Neutrophil (primary cell): ENCODE measurements at regions not wholly inside any gene's neighbourhood (a gene's known extent, or its start where the extent isn't known, plus 50 kb on each side); places are given as distances from the start of the nearest gene placed in this dataset.
"Not testable (repeated sequence)": the region's sequence is repeated elsewhere in the genome, so short reads cannot be mapped to it uniquely, and the experiment has no call there.

ENCODE experiments used
- H3K27ac ChIP-seq: fragments of 200-600 bp; sonication (generic); 2 replicates; pipeline ENCODE4 v1.5.1; 2016; ENCODE audit warnings: mild to moderate bottlenecking, moderate library complexity
- H3K27me3 ChIP-seq: fragments of 200-600 bp; sonication (generic); 2 replicates; pipeline ENCODE4 v1.6.0; 2016; ENCODE audit warnings: mild to moderate bottlenecking
- H3K36me3 ChIP-seq: fragments of 200-600 bp; sonication (generic); 2 replicates; pipeline ENCODE4 v1.5.1; 2017
- H3K4me1 ChIP-seq, 2 experiments: fragments of 200-600 bp in 1 of 2; sonication (generic) in 1 of 2; 1 replicate in 1 of 2; 2 replicates in 1 of 2; pipeline versions ENCODE4 v1.5.1 to v1.6.1; 2013 to 2016; ENCODE audit warnings: low read depth in 1 of 2, low read length in 1 of 2, mild to moderate bottlenecking in 1 of 2, moderate library complexity in 1 of 2; ENCODE audit not compliant: control insufficient read depth in 1 of 2, insufficient read depth in 1 of 2
- H3K4me3 ChIP-seq, 2 experiments: fragments of 200-600 bp in 1 of 2; sonication (generic) in 1 of 2; 1 replicate in 1 of 2; 2 replicates in 1 of 2; pipeline ENCODE4 v1.5.1; 2013 to 2016; ENCODE audit warnings: low read depth in 1 of 2, low read length in 1 of 2, mild to moderate bottlenecking in 1 of 2, moderate library complexity in 1 of 2
- H3K9me3 ChIP-seq: fragments of 200-600 bp; sonication (generic); 2 replicates; pipeline ENCODE4 v1.5.1; 2016
- TF ChIP-seq, protein P1 (sequence below): fragments of 200-600 bp; sonication (generic); IDR thresholded peaks from 2 replicates; pipeline ENCODE4 v1.5.1; 2016; ENCODE audit warnings: antibody characterized with exemption

DNA sequence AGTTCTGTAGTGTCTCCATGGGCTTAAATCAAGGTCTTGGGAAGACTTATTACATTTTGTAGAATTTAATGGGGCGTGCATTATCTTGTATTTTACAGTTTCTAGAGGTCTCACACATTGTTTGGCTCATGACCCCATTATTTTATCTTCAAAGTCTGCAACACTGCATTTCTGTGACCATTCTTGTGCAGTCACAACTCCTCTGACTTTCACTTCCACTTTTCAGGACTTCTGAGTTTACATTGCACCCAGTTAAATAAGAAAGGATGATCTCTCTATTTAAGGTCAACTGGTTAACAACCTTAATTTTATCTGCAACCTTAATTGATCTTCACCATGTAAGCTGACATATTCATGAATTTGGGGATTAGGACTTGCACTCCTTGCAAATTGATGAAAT, 1186.6 kb downstream of the MRPL39 start:
- Histone ChIP-seq H3K27ac (no peak overlapping the region), H3K9me3 (no peaks in the 10 kb centered on the region), H3K4me3 (no peak overlapping the region), H3K4me1 (no peaks in the 10 kb centered on the region), H3K36me3 (no peaks in the 10 kb centered on the region), H3K27me3 (no peaks in the 10 kb centered on the region)
- TF ChIP-seq, protein P1, sequence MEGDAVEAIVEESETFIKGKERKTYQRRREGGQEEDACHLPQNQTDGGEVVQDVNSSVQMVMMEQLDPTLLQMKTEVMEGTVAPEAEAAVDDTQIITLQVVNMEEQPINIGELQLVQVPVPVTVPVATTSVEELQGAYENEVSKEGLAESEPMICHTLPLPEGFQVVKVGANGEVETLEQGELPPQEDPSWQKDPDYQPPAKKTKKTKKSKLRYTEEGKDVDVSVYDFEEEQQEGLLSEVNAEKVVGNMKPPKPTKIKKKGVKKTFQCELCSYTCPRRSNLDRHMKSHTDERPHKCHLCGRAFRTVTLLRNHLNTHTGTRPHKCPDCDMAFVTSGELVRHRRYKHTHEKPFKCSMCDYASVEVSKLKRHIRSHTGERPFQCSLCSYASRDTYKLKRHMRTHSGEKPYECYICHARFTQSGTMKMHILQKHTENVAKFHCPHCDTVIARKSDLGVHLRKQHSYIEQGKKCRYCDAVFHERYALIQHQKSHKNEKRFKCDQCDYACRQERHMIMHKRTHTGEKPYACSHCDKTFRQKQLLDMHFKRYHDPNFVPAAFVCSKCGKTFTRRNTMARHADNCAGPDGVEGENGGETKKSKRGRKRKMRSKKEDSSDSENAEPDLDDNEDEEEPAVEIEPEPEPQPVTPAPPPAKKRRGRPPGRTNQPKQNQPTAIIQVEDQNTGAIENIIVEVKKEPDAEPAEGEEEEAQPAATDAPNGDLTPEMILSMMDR, result no peak

DNA sequence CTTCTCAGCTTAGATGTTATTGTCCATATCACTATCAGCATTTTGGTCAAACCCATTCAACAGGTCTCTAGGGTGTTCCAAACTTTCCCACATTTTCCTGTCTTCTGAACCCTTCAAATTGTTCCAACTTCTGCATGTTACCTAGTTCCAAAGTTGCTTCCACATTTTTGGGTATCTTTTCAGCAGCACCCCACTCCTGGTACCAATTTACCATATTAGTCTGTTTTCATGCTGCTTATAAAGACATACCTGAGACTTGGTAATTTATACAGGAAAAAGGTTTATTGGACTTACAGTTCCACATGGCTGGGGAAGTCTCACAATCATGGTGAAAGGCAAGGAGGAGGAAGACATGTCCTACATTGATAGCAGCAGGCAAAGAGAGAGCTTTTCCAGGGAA, 1187.6 kb downstream of the MRPL39 start:
- not testable (repeated sequence) for H3K4me3 ChIP-seq, H3K36me3 ChIP-seq, H3K27me3 ChIP-seq, H3K9me3 ChIP-seq, H3K27ac ChIP-seq, H3K4me1 ChIP-seq

DNA sequence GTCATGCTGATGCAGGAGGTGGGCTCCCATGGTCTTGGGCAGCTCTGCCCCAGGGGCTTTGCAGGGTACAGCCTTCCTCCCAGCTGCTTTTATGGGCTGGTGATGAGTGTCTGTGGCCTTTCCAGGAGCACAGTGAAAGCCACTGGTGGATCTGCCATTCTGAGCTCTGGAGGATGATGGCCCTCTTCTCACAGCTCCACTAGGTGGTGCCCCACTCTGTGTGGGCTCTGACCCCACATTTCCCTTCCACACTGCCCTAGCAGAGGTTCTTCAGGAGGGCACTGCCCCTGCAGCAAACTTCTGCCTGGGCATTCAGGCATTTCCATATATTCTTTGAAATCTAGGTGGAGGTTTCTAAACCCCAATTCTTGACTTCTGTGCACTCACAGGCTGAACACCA, 1188.6 kb downstream of the MRPL39 start:
- H3K4me1 ChIP-seq, result no peaks in the 10 kb centered on the region
- TF ChIP-seq, protein P1, result no peak

DNA sequence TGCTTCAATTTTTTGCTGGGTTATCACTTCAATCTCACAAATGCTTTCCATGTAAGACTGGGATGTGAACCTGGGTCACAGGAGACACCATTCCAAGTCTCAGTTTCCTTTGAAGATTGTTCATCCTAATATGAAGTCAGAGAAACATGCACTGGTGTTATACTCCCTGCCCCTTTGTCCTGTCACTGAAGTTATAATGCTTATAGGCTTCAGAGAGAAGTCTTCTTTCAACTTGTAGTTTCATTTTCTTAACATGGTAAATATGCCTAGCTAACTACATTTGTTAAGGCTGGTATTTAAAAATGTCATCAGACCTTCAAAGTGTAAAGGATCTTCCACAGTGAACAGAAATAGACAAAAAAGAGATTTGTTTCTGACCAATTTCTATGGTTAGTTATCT, 1195.9 kb downstream of the MRPL39 start:
- Histone ChIP-seq H3K9me3 (no peaks in the 10 kb centered on the region), H3K4me1 (no peaks in the 10 kb centered on the region), H3K27me3 (no peaks in the 10 kb centered on the region), H3K36me3 (no peaks in the 10 kb centered on the region), H3K27ac (no peak overlapping the region), H3K4me3 (no peak overlapping the region)
- TF ChIP-seq, protein P1, result no peak

More for the DNA sequence above, 1188.6 kb downstream of the MRPL39 start:
- H3K27ac ChIP-seq, result no peak overlapping the region
- H3K36me3 ChIP-seq, result no peaks in the 10 kb centered on the region
- no peak overlapping the region for H3K4me3 ChIP-seq
- H3K27me3 ChIP-seq, result no peaks in the 10 kb centered on the region
- no peaks in the 10 kb centered on the region for H3K9me3 ChIP-seq

DNA sequence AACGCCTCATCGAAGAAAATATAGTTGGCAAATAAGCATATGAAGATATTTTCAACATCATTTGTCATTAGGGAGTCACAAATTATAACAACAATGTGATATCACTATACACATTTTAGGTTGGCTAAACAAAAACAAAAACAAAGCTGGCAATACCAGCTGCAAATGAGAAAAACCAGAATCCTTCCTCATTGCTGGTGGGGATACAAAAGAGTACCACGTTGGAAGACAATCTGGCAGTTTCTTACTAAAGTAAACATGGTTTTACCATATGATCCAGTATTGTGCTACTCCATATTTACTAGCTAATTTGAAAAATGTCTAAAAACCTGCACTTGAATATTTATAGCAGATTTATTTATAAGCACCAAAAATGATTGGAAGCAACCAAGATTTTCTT, 1204.1 kb downstream of the MRPL39 start:
- Histone ChIP-seq H3K4me1 (no peaks in the 10 kb centered on the region), H3K36me3 (no peaks in the 10 kb centered on the region), H3K27me3 (no peaks in the 10 kb centered on the region), H3K27ac (no peak overlapping the region), H3K9me3 (no peaks in the 10 kb centered on the region), H3K4me3 (no peak overlapping the region)
- TF ChIP-seq, protein P1, result no peak

DNA sequence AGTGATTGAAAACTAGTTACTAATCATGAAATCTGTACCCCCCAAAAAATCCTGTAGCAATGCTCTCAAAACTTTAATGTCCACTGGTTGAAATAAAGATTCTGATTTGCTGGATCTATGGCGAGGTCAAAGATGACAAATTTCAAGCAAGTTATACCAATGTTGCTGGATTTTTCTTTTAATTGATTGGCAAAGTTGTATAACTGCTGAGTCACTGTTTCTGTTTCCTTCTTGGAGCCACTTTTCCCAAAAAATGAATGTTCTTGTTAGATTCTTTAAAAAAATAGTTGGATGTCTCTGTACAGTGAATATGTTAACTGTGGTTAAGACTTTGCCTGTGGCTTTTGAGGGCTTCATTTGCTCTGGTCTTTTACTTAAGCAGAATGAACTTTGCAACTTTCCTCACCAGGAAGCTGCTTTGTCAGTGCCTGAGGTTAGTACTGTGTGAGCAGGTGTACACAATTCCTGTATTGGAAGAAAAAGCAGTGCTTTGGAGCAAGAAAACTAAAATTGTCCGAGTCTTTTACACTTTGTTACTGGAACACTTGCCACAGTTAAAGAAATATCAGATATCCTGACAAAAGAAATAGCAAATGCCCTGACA, 1211.9 kb downstream of the MRPL39 start:
- TF ChIP-seq, protein P1, result no peak
- no peak overlapping the region for H3K4me3 ChIP-seq

More for the DNA sequence above, 1211.9 kb downstream of the MRPL39 start:
- Histone ChIP-seq H3K36me3 (no peaks in the 10 kb centered on the region), H3K4me1 (no peaks in the 10 kb centered on the region), H3K27me3 (no peaks in the 10 kb centered on the region), H3K27ac (no peak overlapping the region), H3K9me3 (no peaks in the 10 kb centered on the region)
